Embryonic facial prominence (tissue), 1 donor: ENCODE measurements at regions not wholly inside any gene's neighbourhood (a gene's known extent, or its start where the extent isn't known, plus 50 kb on each side); places are given as distances from the start of the nearest gene placed in this dataset.
"Not testable (repeated sequence)": the region's sequence is repeated elsewhere in the genome, so short reads cannot be mapped to it uniquely, and the experiment has no call there.

Experiments
- DNase-seq: peaks from one replicate; pipeline ENCODE4 v3.0.0-alpha.2; 2016; ENCODE audit errors: extremely low spot score

GRCh38 chr1:113185463-113186104 lies 112.6 kb downstream of the LRIG2 start:
- no peak for DNase-seq

DNA sequence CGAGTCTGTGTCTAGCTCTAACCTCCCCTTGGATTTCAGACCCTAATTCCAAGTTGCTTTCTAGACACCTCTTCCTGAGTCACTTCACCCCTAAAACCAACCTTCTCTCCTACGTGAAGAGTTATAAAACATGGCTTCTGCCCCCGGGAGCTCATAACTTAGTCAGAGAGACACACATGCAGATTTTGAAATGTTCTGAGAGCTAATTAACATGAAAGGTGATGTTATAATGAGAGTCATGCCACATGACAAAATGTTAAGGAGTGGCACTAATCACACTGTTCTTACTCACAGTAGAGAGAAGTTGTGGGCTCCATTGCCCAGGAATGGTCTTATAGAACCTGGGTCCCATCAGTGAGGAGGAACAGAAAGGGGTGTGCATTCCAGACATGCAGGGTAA lies 117.1 kb downstream of the LRIG2 start:
- DNase-seq = no peak

- DNase-seq = no peak
These were observed 117.9 kb downstream of the LRIG2 start for GRCh38 chr1:113190930-113191329.

DNA sequence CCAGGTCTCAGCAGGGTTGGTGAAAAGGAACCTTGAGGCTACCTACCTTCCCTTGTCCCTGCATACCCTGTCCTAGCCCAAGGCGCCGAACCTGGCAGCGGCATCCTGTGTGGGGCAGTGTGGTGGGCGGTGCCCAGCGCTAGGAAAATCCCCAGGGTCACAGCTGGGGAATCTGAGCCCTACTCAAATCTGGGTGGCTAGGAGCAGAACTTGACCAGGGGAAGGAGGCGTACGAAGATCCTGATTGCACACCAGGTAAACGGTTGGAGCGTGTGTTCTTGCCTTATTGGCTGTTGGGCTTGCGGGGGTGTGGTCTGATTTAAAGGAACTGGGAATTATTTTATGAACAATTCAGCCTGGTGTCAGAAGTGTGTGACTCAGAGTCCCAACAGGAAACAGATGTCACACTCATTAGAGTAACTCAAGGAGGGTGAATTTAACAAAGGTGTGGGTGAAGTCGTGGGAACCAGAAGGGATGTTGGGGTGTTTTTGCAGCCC lies 118.6 kb downstream of the LRIG2 start:
- no peak for DNase-seq

DNA sequence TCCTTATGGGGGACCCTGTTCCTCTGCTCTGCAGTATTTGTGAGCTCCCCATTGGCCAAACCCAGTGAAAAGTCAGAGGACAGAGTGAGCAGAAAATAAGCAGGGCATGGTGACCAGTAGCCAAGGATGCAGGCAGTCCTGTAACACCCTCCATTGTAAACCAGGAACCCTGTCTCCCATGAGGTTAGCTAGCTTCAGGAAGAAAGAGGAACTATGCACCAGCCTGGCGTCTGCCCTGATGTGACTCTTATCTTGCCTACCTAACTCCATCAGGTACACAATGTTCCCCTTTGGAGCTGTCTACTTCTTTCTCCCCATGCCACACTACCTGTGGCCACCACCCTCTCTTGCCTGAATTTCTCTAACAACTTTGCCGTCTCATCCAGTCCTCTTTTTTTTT lies 119.2 kb downstream of the LRIG2 start:
- DNase-seq = no peak

DNA sequence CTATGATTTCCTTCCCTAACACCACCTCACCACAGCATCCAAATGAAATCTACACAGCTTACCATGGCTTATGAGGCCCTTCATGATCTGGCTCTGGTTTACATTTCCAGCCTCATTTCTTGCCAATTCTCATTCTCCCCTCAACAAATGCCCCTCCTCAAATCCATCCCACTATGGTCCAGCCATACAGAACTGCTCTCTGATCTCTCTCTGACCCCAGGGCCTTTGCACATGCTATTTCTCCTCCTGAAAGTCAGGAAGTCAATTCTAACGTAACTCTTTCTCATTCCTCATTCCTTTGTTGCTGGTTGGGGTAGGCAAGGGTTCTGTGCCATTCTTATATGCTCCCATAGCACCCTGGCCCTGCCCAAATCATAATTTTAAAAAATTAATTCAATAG lies 120.0 kb downstream of the LRIG2 start:
- no peak for DNase-seq

- no peak for DNase-seq
These were observed 122.1 kb downstream of the LRIG2 start for GRCh38 chr1:113194846-113195830.

- no peak for DNase-seq
These were observed 124.8 kb downstream of the LRIG2 start for GRCh38 chr1:113197719-113198330.

DNA sequence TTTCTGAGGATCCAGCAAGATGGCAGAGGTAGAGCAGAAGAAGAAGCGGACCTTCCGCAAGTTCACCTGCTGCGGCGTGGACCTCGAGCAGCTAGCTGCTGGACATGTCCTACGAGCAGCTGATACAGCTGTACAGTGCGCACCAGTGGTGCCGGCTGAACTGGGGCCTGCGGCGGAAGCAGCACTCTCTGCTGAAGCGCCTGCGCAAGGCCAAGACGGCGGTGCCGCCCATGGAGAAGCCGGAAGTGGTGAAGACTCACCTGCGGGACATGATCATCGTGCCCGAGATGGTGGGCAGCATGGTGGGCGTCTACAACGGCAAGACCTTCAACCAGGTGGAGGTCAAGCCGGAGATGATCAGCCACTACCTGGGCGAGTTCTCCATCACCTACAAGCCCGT lies 125.8 kb downstream of the LRIG2 start:
- DNase-seq = no peak

DNA sequence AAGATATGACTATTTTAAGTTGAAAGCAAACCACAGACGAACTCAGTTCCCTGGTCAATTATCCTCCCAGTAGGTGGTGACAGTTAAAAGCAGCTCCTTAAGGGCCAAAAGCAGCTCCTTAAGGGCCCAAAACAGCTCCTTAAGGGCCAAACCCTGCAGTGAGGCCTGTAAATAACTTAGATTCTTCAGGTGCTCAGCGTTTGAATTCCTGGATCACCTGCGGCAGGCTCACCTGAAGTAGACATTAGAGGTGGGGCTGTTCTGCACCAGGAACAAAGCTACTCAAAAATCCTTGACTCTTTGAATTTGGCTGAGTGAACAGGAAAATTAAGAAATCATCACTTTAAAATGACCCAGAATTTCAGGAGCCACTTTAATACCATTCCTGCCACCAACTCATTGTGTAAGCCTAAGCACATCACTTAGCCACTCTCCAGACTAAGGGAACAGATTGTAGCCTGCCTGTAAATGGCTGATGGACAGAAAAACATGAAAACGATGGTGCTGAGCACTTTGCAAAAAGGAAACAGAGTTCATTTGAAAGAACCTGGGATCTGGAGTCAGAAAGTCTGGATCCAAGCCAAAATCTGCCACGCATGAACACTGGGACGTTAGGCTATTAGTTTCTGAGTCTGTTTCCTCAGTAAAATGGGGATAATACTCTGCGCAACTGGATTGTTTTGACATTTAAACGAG lies 126.9 kb downstream of the LRIG2 start:
- no peak for DNase-seq

DNA sequence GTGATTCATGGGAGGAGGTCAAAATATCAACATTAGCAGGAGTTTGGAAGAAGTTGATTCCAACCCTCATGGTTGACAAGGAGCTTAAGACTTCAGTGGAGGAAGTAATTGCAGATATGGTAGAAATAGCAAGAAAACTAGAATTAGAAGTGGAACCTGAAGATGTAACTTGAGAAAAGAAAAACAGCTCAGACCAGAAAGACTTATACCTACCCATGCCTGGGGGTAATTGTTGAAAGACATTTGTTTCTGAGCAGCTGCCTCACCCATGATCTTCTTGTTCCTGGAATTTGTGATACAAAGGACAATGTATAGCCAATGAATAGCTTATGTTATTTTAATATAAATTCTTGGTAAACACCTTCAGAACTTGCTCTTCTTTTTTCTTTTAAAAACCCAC lies 128.6 kb downstream of the LRIG2 start:
- DNase-seq = no peak

DNA sequence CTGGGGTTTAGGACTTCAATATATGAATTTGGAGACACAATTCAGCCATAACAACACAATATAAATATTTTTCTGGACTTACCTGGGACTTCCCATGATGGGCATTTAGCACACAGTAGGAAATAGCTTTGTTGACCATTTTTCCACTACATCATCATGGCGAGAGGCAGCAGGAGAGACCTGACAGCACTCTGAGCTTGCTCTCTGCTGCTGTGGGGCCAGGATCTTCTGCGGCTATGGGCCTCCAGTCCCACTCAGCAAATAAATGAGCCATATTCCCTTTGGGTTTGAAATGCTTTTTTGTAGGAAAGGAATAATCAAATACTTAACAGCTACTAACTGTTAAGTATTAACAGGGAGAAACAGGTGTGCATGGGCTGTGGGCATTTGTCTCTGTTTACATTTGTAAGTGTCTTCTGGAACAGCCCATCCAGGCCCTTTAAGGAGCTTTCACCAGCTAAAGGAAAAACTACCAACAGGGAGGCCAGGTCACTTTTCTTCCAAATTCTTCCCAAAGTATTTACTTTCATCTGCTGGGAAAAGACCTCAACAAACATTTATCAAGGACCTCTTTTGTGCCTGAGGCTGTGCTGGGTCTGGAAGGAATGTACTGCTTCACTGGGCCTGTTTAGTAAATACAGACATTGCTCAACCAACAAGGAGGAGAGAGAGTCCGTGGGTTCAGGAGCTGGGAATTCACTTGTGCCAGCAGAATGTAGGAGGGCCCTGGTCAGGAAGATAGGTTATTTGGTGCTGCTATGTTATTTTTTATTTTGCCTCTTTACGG lies 133.2 kb downstream of the LRIG2 start:
- DNase-seq = no peak

DNA sequence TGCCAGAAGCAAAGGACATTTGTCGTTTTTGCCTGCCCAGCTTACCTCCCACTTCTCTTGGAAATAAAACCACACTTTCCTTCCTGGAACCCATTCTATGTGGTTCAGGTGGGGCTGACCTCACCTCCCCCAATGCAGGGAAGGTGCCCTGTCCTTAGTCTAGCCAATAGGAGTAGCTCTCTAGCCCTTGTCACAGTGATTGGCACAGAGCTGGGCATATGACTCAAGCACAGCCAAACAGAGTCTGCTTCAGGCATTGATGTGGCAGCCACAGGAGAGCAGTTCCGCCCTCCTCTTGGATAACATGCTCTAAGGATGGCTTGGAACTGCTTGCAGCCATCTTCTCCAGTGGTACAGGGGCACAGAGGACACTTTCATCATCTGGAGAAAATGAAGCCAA lies 134.0 kb downstream of the LRIG2 start:
- DNase-seq = no peak

DNA sequence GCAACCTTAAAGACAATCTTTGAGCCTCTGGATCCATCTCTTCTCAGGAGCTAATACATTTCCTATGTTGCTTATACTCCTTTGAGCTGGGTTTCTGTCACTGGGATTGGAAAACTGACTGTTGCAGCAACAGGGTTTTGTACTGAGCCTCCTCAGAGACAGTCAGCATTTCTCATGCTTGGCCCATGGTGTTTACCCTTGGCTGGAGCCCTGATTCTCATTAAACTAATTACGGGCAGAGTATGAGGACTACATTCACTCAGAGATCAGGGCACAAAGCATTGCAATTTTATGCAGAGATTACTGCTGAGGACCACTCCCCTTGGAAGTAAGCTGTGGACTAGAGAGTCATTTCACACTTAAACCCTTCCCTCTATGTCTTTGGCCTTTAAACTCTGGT lies 134.5 kb downstream of the LRIG2 start:
- no peak for DNase-seq

DNA sequence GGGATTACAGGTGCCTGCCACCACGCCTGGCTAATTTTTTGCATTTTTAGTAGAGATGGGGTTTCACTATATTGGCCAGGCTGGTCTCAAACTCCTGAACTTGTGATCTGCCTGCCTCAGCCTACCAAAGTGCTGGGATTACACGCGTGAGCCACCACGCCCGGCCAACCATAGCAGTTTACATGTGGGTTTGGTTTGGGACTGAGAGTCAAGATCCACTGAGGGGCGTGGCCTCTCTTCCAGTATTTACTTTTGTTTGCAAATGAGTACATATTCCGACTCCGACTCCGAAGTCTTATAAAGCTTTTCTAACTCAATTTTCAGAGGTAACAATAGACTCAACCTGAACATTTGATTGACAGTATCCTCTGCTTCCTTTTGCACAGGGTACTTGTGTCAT lies 135.4 kb downstream of the LRIG2 start:
- DNase-seq = not testable (repeated sequence)

DNA sequence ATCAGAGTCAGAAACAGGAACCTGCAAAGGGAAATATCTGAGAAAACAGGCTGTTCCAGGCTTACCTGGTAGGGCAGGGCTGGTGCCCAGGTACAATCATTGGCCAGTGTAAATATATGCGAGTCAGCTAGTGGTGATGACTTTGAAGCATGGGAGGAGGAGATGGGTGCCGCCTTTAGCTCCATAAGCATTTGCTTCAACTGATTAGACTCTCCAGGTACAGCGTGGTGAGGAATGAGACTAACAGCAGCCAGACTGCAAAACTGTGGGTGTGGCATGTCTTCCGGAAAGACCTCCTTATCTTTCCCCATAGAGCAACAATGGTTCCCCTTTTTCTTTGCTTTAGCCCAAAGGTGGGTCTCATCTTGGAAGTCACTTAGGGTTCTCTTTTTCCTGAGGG lies 137.2 kb downstream of the LRIG2 start:
- no peak for DNase-seq

DNA sequence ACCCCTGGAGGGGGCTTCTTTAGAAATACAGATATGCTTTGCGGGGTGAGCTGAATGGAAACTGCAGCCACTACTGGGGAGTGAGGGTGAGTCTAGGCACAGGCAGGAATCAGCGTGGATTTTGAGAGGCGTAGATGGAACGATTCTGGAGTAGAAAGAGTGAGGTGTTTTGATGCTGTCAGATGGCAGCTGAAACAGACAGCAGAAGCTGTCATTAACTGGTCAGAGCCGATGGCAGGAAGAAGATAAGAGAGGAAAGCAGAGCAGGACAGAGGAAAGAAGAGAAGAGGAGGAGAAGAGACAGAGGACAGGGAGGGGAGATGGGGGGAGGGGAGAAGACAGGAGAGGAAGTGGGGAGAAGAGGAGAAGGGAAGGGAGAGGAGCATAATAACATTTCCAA lies 138.5 kb downstream of the LRIG2 start:
- DNase-seq = no peak

- no peak for DNase-seq
These were observed 142.0 kb downstream of the LRIG2 start for GRCh38 chr1:113215015-113215414.

DNA sequence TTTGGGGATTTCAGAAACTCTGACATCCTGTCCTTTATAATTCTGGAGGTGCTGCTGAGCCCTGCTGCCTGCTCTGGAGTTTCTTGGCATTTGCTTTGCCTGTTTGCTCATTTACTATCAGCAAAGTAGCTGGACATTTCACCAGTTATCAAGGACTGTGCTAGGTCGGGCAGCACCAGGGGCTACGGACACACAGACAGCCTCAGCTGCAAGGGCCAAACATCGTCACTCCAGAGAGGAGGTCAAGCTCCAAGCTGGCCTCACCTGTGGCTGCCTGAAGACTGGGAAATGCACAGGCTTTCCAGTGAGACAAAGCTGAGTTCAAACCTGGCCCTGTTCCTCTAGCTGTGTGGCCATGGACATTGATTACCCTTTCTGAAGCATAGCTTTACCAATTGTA lies 143.7 kb downstream of the LRIG2 start:
- DNase-seq = no peak

DNA sequence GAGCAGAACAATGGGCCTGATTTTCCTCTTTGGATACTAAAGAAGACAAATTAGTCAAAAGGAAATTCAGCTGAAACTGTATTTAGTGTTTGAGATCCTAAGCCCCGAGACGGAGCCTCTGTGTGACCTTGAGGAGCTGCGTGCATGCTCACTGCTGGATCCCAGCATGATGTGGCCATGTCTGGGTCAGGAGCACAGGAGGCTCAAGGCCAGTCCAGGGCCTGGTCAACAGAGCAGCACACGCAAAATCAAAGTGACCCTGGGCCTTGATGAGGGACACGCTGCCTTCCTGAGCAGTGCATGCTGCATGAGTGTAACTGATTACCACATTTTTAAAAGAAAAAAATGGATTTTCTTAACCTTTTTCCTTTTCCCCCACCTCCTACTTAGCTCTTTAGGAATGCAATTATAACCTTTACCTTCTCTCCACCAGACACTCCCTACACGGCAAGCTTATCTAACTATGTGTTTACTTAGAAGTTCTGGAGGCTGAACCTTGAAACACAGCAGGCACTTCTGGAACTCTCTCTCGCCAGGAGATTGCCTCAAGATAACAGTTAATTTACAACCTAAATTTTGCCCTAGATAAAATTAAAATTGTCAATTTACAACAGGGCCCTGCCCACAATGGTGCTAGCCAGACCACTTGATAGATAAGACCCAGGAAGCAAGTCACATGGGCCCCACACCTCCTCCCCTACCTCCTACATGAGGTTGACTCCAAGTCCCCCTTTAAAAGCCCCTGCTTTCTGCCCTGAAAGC lies 144.6 kb downstream of the LRIG2 start:
- no peak for DNase-seq
